Vagina (tissue), 2 donors: ENCODE measurements at regions not wholly inside any gene's neighbourhood (a gene's known extent, or its start where the extent isn't known, plus 50 kb on each side); places are given as distances from the start of the nearest gene placed in this dataset.
A peak's percentile ranks its signal among the peaks of the same experiment; 100 is the strongest.

Experiments used
- DNase-seq, 2 donors: peaks; one replicate each; pipeline ENCODE4 v3.0.0-alpha.2; 2017; ENCODE audit errors: extremely low spot score in 2 of 2
- H3K27ac ChIP-seq: fragments of 200-600 bp; sonication (generic); one replicate; pipeline ENCODE4 v1.5.1; 2019
- H3K27me3 ChIP-seq: fragments of 200-600 bp; sonication (generic); one replicate; pipeline ENCODE4 v1.5.1; 2019
- H3K36me3 ChIP-seq, 2 donors: fragments of 200-600 bp; sonication (generic); one replicate each; pipeline ENCODE4 v1.5.1; 2017 to 2019
- H3K4me1 ChIP-seq: fragments of 200-600 bp; sonication (generic); one replicate; pipeline ENCODE4 v1.5.1; 2019
- H3K4me3 ChIP-seq, 2 donors: fragments of 200-600 bp; sonication (generic); 1 replicate in 1 of 2; 2 replicates in 1 of 2; pipeline ENCODE4 v1.5.1; 2016 to 2019
- H3K9me3 ChIP-seq: fragments of 200-600 bp; sonication (generic); one replicate; pipeline ENCODE4 v1.5.1; 2019
- POLR2A ChIP-seq, 2 donors: fragments of 450-650 bp; IDR thresholded peaks; one replicate each; pipeline ENCODE4 v1.6.1; 2017; ENCODE audit warnings: antibody characterized with exemption in 2 of 2, mild to moderate bottlenecking in 2 of 2, moderate library complexity in 2 of 2
- POLR2AphosphoS5 ChIP-seq, 2 donors: sonication (generic); formaldehyde crosslinking; IDR thresholded peaks; one replicate each; pipeline ENCODE4 v1.9.0; 2017; ENCODE audit warnings: antibody characterized with exemption in 2 of 2, mild to moderate bottlenecking in 2 of 2, low read depth in 1 of 2; ENCODE audit not compliant: insufficient read depth in 1 of 2
- intact Hi-C: fragments of 100-400 bp; cut with DNase I; formaldehyde crosslinking; loops from one replicate; pipeline ENCODE4 v1.15.1; 2023
- TF ChIP-seq, protein P1 (sequence below), 3 experiments: fragments of 450-650 bp in 2 of 3; fragments of 200-600 bp in 1 of 3; sonication (generic) in 1 of 3; IDR thresholded peaks; one replicate each; pipeline ENCODE4 v1.5.1; 2017 to 2019; ENCODE audit warnings: antibody characterized with exemption in 3 of 3, mild to moderate bottlenecking in 2 of 3, moderate library complexity in 2 of 3

DNA sequence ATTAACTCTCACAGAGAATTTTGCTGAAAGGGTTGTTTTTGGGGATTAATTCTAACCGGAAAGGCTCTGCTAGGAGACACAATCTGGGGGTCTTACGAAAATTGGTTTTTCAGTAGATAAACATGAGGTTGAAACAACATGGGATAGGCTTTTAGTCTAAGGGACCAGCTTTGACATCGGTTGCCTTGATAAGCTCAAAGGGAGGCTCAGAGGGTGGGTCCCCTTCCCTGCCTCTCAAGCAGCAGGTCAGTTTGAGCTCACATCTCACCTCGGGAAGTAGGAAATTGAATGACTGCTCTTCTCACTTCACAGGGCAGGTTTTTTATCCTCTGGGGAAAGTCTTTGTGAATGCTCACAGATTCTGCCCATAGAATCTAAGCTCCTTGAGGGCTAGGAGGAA is 70.2 kb upstream of the KIRREL3 start:
- H3K9me3 ChIP-seq, result no peaks in the 10 kb centered on the region
- H3K36me3 ChIP-seq, result no peaks in the 10 kb centered on the region
- H3K4me3 ChIP-seq, result no peak overlapping the region
- peak; percentile 9 to 54 for DNase-seq
- intact Hi-C loops, result no loop called here
- no peaks in the 10 kb centered on the region for H3K27me3 ChIP-seq
- no peak overlapping the region for H3K27ac ChIP-seq
- TF ChIP-seq, protein P1, sequence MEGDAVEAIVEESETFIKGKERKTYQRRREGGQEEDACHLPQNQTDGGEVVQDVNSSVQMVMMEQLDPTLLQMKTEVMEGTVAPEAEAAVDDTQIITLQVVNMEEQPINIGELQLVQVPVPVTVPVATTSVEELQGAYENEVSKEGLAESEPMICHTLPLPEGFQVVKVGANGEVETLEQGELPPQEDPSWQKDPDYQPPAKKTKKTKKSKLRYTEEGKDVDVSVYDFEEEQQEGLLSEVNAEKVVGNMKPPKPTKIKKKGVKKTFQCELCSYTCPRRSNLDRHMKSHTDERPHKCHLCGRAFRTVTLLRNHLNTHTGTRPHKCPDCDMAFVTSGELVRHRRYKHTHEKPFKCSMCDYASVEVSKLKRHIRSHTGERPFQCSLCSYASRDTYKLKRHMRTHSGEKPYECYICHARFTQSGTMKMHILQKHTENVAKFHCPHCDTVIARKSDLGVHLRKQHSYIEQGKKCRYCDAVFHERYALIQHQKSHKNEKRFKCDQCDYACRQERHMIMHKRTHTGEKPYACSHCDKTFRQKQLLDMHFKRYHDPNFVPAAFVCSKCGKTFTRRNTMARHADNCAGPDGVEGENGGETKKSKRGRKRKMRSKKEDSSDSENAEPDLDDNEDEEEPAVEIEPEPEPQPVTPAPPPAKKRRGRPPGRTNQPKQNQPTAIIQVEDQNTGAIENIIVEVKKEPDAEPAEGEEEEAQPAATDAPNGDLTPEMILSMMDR (IDR thresholded peaks at IDR 0.05), result no peak
- H3K4me1 ChIP-seq, result no peaks in the 10 kb centered on the region

DNA sequence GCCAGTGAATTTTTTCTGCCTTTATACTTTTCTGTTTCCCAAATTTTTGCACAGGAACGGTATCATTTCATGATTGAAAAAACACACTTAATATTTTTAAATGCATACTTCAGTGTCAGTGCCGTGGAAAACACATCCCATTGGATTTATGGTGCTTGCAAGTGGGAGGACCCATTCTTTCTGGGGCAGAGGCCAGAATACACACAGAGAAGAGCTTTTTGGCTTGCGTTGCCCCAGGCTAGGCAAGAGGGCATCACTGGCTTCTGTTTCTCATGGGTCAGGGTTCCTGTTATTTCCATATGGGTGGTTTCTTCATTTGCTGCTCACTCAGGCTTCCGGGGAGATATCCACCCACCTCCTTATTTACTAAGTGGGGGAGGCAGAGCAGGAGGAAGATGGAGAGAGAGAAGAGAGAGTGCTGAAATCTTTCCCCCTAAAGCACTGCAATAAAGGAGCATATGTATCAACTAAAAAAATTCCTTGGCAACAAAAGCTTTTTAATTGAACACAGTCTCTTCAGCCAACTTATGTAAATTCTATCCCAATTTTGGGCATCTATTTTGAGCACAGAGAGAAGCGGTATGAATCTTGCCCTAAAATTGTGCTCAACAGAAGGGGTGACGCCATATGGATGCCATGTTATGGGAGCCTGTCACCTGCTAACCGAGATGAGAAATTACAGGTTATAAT is 66.0 kb upstream of the KIRREL3 start:
- TF ChIP-seq, protein P1 (IDR thresholded peaks at IDR 0.05), result no peak
- TF ChIP-seq POLR2AphosphoS5 (IDR thresholded peaks at IDR 0.05; ENCODE audit: insufficient read depth in 1 of 2, low read depth in 1 of 2), result no peak
- TF ChIP-seq POLR2A (IDR thresholded peaks at IDR 0.05), result no peak
- no peaks in the 10 kb centered on the region for H3K9me3 ChIP-seq
- no peak overlapping the region for H3K27ac ChIP-seq

DNA sequence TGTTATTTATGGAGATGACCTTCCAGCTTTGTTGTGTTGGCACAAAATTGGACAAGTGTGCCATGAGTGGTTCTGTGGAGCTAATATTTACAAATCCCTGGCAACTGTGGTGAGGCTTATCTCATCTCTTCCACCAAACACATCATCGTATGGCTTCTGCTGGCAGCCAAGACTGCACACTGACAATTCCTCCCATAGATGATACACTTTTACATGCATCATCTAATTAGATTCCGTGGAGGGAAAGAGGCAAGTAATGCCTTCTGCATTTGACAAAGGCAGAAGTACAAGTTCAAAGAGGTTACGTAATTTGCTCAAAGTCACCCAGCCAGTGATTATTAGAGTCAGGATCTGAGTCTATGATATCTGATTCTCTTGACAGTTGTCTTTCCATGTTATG is 62.7 kb upstream of the KIRREL3 start:
- TF ChIP-seq, protein P1 (IDR thresholded peaks at IDR 0.05), result no peak
- no peak for TF ChIP-seq POLR2A (IDR thresholded peaks at IDR 0.05)
- TF ChIP-seq POLR2AphosphoS5 (IDR thresholded peaks at IDR 0.05; ENCODE audit: insufficient read depth in 1 of 2, low read depth in 1 of 2), result no peak
- Histone ChIP-seq H3K4me3 (no peak overlapping the region), H3K27me3 (no peaks in the 10 kb centered on the region), H3K9me3 (no peaks in the 10 kb centered on the region), H3K4me1 (no peaks in the 10 kb centered on the region), H3K27ac (no peak overlapping the region), H3K36me3 (no peaks in the 10 kb centered on the region)
- DNase-seq, result peak in 1 of 2 donors; percentile 22
- intact Hi-C loops, result no loop called here

More for the DNA sequence above, 66.0 kb upstream of the KIRREL3 start:
- no peaks in the 10 kb centered on the region for H3K4me1 ChIP-seq
- no peak overlapping the region for H3K4me3 ChIP-seq
- no peaks in the 10 kb centered on the region for H3K36me3 ChIP-seq
- no peaks in the 10 kb centered on the region for H3K27me3 ChIP-seq
- intact Hi-C loops, result no loop called here
- DNase-seq, result peak in 1 of 2 donors; percentile 25

DNA sequence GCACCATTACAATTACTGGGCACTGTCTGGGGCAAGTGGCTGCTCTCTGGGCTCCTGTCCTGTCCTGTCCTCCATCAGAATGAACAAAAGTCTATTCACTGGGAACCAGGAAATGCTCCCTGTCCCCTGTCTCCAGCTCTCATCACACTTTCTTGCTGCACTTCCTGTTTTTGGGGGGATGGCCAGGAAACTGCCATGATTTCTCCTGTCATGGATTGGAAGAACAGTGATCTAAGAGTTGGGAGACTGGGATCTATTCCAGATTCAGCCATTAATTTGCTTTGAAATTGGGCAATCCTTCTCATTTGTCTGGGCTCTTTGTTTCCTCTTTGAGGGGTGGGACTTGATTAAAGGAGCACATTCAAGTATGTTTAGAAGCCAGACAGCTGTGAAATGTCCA is 61.4 kb upstream of the KIRREL3 start:
- Histone ChIP-seq H3K27ac (no peak overlapping the region), H3K9me3 (no peaks in the 10 kb centered on the region), H3K27me3 (no peaks in the 10 kb centered on the region), H3K36me3 (no peaks in the 10 kb centered on the region), H3K4me3 (no peak overlapping the region), H3K4me1 (no peaks in the 10 kb centered on the region)
- intact Hi-C loops, result no loop called here
- TF ChIP-seq, protein P1 (IDR thresholded peaks at IDR 0.05), result no peak
- TF ChIP-seq POLR2A (IDR thresholded peaks at IDR 0.05) (no peak), POLR2AphosphoS5 (IDR thresholded peaks at IDR 0.05; ENCODE audit: insufficient read depth in 1 of 2, low read depth in 1 of 2) (no peak)
- no peak for DNase-seq

DNA sequence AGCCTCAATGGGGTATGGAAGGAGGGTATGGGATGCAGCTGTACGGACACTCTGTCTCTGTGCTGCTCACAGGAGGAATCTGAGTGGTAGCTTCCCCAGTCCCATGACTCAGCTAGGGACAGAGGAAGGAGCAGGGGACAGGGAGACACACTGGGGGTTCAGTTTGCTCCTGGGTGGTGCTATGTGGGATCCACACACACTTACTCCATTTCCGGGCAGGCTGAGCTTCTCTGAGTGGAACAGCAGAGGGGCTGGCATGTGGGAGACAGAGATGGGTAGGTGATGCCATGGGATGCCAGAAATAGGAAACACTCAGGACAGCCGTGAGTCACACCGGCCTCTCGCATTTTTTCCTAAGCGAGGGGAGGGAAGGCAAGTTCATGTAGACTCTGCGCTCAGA is 59.2 kb upstream of the KIRREL3 start:
- TF ChIP-seq, protein P1 (IDR thresholded peaks at IDR 0.05), result no peak
- TF ChIP-seq POLR2A (IDR thresholded peaks at IDR 0.05) (no peak), POLR2AphosphoS5 (IDR thresholded peaks at IDR 0.05; ENCODE audit: insufficient read depth in 1 of 2, low read depth in 1 of 2) (no peak)
- no peaks in the 10 kb centered on the region for H3K4me1 ChIP-seq
- no peaks in the 10 kb centered on the region for H3K27me3 ChIP-seq
- H3K36me3 ChIP-seq, result no peaks in the 10 kb centered on the region
- H3K4me3 ChIP-seq, result no peak overlapping the region
- H3K9me3 ChIP-seq, result no peaks in the 10 kb centered on the region
- DNase-seq, result no peak
- intact Hi-C loops, result no loop called here
- H3K27ac ChIP-seq, result no peak overlapping the region
